Fibroblast of lung (primary cell): ENCODE measurements at regions not wholly inside any gene's neighbourhood (a gene's known extent, or its start where the extent isn't known, plus 50 kb on each side); places are given as distances from the start of the nearest gene placed in this dataset.

ENCODE experiments used
- CTCF ChIP-seq, 2 donors: IDR thresholded peaks in 1 of 2; conservative IDR thresholded peaks in 1 of 2; 1 replicate in 1 of 2; 2 replicates in 1 of 2; pipeline ENCODE4 v1.5.1; 2011 to 2012; ENCODE audit warnings: low read length in 2 of 2, control low read depth in 1 of 2, inconsistent platforms in 1 of 2, low read depth in 1 of 2, mild to moderate bottlenecking in 1 of 2
- EZH2 ChIP-seq: IDR thresholded peaks from 2 replicates; pipeline ENCODE4 v1.5.1; 2012; ENCODE audit warnings: low read length, control low read depth, mild to moderate bottlenecking; ENCODE audit errors: missing control alignments

- TF ChIP-seq EZH2 (no peak), CTCF (conservative IDR thresholded peaks at IDR 0.05 in 1 of 2, IDR thresholded peaks at IDR 0.05 in 1 of 2; ENCODE audit: low read depth in 1 of 2, low read length in 2 of 2) (no peak)
Observed at GRCh38 chr2:6024784-6025183, 332.6 kb downstream of the SOX11 start.
